Loucy (cell line): ENCODE measurements at regions not wholly inside any gene's neighbourhood (a gene's known extent, or its start where the extent isn't known, plus 50 kb on each side); places are given as distances from the start of the nearest gene placed in this dataset.

ENCODE experiments used
- CTCF ChIP-seq: fragments of 200-600 bp; sonication (generic); conservative IDR thresholded peaks from 2 replicates; pipeline ENCODE4 v1.5.1; 2014; ENCODE audit warnings: mild to moderate bottlenecking, antibody characterized with exemption, low read length
- EZH2phosphoT487 ChIP-seq: fragments of 200-600 bp; IDR thresholded peaks from 2 replicates; pipeline ENCODE4 v1.6.1; 2018; ENCODE audit warnings: antibody characterized with exemption, mild to moderate bottlenecking, moderate library complexity, borderline replicate concordance

- no peak for TF ChIP-seq EZH2phosphoT487
- TF ChIP-seq CTCF = no peak
Observed at GRCh38 chrX:27162496-27162895, 300.6 kb downstream of the PPP4R3C start.
